GM18508 (cell line): ENCODE measurements at regions not wholly inside any gene's neighbourhood (a gene's known extent, or its start where the extent isn't known, plus 50 kb on each side); places are given as distances from the start of the nearest gene placed in this dataset.
"Not testable (repeated sequence)": the region's sequence is repeated elsewhere in the genome, so short reads cannot be mapped to it uniquely, and the experiment has no call there.

ENCODE experiments used
- ATAC-seq: cut with Tn5 transposase; IDR thresholded peaks from one replicate; pipeline ENCODE4 v1.9.1; 2021; ENCODE audit warnings: moderate number of reproducible peaks; ENCODE audit not compliant: insufficient read depth, unreplicated experiment

GRCh38 chr14:106365371-106365770, 839.0 kb downstream of the TMEM121 start:
- ATAC-seq = not testable (repeated sequence)

- ATAC-seq = not testable (repeated sequence)
These were observed 839.5 kb downstream of the TMEM121 start for GRCh38 chr14:106365894-106366293.

GRCh38 chr14:106366971-106367370, 840.6 kb downstream of the TMEM121 start:
- ATAC-seq = not testable (repeated sequence)

GRCh38 chr14:106369456-106369855, 843.1 kb downstream of the TMEM121 start:
- ATAC-seq = not testable (repeated sequence)

- no peak for ATAC-seq
These were observed 846.7 kb downstream of the TMEM121 start for GRCh38 chr14:106372870-106373652.

GRCh38 chr14:106373653-106374110, 847.3 kb downstream of the TMEM121 start:
- not testable (repeated sequence) for ATAC-seq

GRCh38 chr14:106377432-106377831, 851.0 kb downstream of the TMEM121 start:
- no peak for ATAC-seq

- ATAC-seq = no peak
These were observed 851.8 kb downstream of the TMEM121 start for GRCh38 chr14:106378191-106378590.

- no peak for ATAC-seq
These were observed 854.4 kb downstream of the TMEM121 start for GRCh38 chr14:106380740-106381139.

GRCh38 chr14:106389186-106389585, 862.8 kb downstream of the TMEM121 start:
- not testable (repeated sequence) for ATAC-seq

- ATAC-seq = no peak
These were observed 864.0 kb downstream of the TMEM121 start for GRCh38 chr14:106390401-106390800.

GRCh38 chr14:106390947-106391346, 864.6 kb downstream of the TMEM121 start:
- ATAC-seq = no peak

- ATAC-seq = no peak
These were observed 867.4 kb downstream of the TMEM121 start for GRCh38 chr14:106393742-106394141.

GRCh38 chr14:106395456-106396050, 869.2 kb downstream of the TMEM121 start:
- no peak for ATAC-seq

- no peak for ATAC-seq
These were observed 870.6 kb downstream of the TMEM121 start for GRCh38 chr14:106396999-106397398.

GRCh38 chr14:106398931-106399331, 872.5 kb downstream of the TMEM121 start:
- ATAC-seq = not testable (repeated sequence)

GRCh38 chr14:106401316-106401715, 874.9 kb downstream of the TMEM121 start:
- ATAC-seq = not testable (repeated sequence)

- not testable (repeated sequence) for ATAC-seq
These were observed 883.8 kb downstream of the TMEM121 start for GRCh38 chr14:106410229-106410628.

- no peak for ATAC-seq
These were observed 888.1 kb downstream of the TMEM121 start for GRCh38 chr14:106414464-106414863.

- peak; percentile 68 for ATAC-seq
These were observed 891.1 kb downstream of the TMEM121 start for GRCh38 chr14:106417224-106418049.
